ENCODE measurements at regions not wholly inside any gene's neighbourhood (a gene's known extent, or its start where the extent isn't known, plus 50 kb on each side); places are given as distances from the start of the nearest gene placed in this dataset.

- DNase-seq (ENCODE audit: low spot score): no peak
- Histone ChIP-seq H3K27ac (ENCODE audit: extremely low read length, insufficient read depth, low read length) (no peak overlapping the region), H3K4me1 (ENCODE audit: insufficient read depth, low read length) (no peaks in the 10 kb centered on the region), H3K4me3 (replicated peaks in 1 of 3; ENCODE audit: insufficient read depth in 1 of 3, low read depth in 2 of 3, low read length in 3 of 3) (no peak overlapping the region), H3K9ac (ENCODE audit: insufficient read depth, low read depth, low read length) (no peak overlapping the region), H3K79me2 (ENCODE audit: insufficient read depth, low read length) (no peaks in the 10 kb centered on the region), H2AFZ (ENCODE audit: low read length) (no peak overlapping the region), H4K20me1 (ENCODE audit: insufficient read depth, low read length) (no peaks in the 10 kb centered on the region), H3K36me3 (replicated peaks in 1 of 2; ENCODE audit: control insufficient read depth in 1 of 2, insufficient read depth in 2 of 2, low read length in 2 of 2) (no peaks in the 10 kb centered on the region), H3K27me3 (ENCODE audit: control insufficient read depth in 1 of 2, insufficient read depth in 2 of 2, low read length in 2 of 2) (no peaks in the 10 kb centered on the region; a peak in 1 of 5 replicates), H3K9me3 (ENCODE audit: low read length) (no peaks in the 10 kb centered on the region), H3K4me2 (ENCODE audit: low read depth, low read length) (no peak overlapping the region)
- no peak for FAIRE-seq
- TF ChIP-seq ZNF569 (CRISPR knock-in tag; IDR thresholded peaks at IDR 0.05; ENCODE audit: borderline replicate concordance) (no peak), NR2F2 (IDR thresholded peaks at IDR 0.05; ENCODE audit: borderline replicate concordance, low read depth) (no peak), TAF15 (IDR thresholded peaks at IDR 0.05; ENCODE audit: low read depth, low read length, poor library complexity, severe bottlenecking) (no peak), ZSCAN12 (CRISPR knock-in tag; IDR thresholded peaks at IDR 0.05) (no peak), CEBPB (IDR thresholded peaks at IDR 0.05; ENCODE audit: borderline replicate concordance, low read depth, low read length) (no peak), ZNF207 (IDR thresholded peaks at IDR 0.05; ENCODE audit: borderline replicate concordance) (no peak)
- POLR2A ChIA-PET: no interaction called here
- ATAC-seq: no peak
- BruUV-seq (replicated peaks): no TSS peak
- in situ Hi-C loops (cut with HindIII; ENCODE audit: extremely low pct_ligation_motif_present, low pct_unique_long_range_greater_than_20kb): no loop called here
- CTCF ChIA-PET (ENCODE audit: low intra/inter-chr PET ratio, low total read pairs): no interaction called here
- intact Hi-C loops (cut with micrococcal nuclease; ENCODE audit: unreplicated experiment): no loop called here
- 64% methylated on average over 3 of the region's 3 CpGs for WGBS (ENCODE audit: low lambda C conversion rate)
These were observed 141.4 kb upstream of the PIEZO2 start for GRCh38 chr18:11290786-11291185.

GRCh38 chr18:11289248-11289647 lies 139.9 kb upstream of the PIEZO2 start:
- no TSS peak for BruUV-seq (replicated peaks)
- H3K79me2 ChIP-seq (ENCODE audit: insufficient read depth, low read length): no peaks in the 10 kb centered on the region
- in situ Hi-C loops (cut with HindIII; ENCODE audit: extremely low pct_ligation_motif_present, low pct_unique_long_range_greater_than_20kb) (no loop called here), intact Hi-C loops (cut with micrococcal nuclease; ENCODE audit: unreplicated experiment) (no loop called here)
- no peak overlapping the region for H3K27ac ChIP-seq (ENCODE audit: extremely low read length, insufficient read depth, low read length)
- DNase-seq (ENCODE audit: low spot score) (no peak), ATAC-seq (no peak), FAIRE-seq (no peak)
- ChIA-PET CTCF (ENCODE audit: low intra/inter-chr PET ratio, low total read pairs) (no interaction called here), POLR2A (no interaction called here)
- H3K4me2 ChIP-seq (ENCODE audit: low read depth, low read length): no peak overlapping the region
- 100% methylated on average over 1 of the region's 1 CpG for WGBS (ENCODE audit: low lambda C conversion rate)
- H3K9ac ChIP-seq (ENCODE audit: insufficient read depth, low read depth, low read length): no peak overlapping the region
- H3K4me1 ChIP-seq (ENCODE audit: insufficient read depth, low read length): no peaks in the 10 kb centered on the region
- H3K4me3 ChIP-seq (replicated peaks in 1 of 3; ENCODE audit: insufficient read depth in 1 of 3, low read depth in 2 of 3, low read length in 3 of 3): no peak overlapping the region
- H2AFZ ChIP-seq (ENCODE audit: low read length): no peak overlapping the region
- no peaks in the 10 kb centered on the region for H3K36me3 ChIP-seq (replicated peaks in 1 of 2; ENCODE audit: control insufficient read depth in 1 of 2, insufficient read depth in 2 of 2, low read length in 2 of 2)
- H3K9me3 ChIP-seq (ENCODE audit: low read length): no peaks in the 10 kb centered on the region
- no peaks in the 10 kb centered on the region; a peak in 1 of 5 replicates for H3K27me3 ChIP-seq (ENCODE audit: control insufficient read depth in 1 of 2, insufficient read depth in 2 of 2, low read length in 2 of 2)
- no peaks in the 10 kb centered on the region for H4K20me1 ChIP-seq (ENCODE audit: insufficient read depth, low read length)
- TF ChIP-seq JDP2 (CRISPR knock-in tag; IDR thresholded peaks at IDR 0.05; ENCODE audit: borderline replicate concordance) (no peak), GPBP1L1 (CRISPR knock-in tag; IDR thresholded peaks at IDR 0.05) (no peak), DR1 (CRISPR knock-in tag; IDR thresholded peaks at IDR 0.05) (no peak), FOXK2 (IDR thresholded peaks at IDR 0.05) (no peak), SMC3 (IDR thresholded peaks at IDR 0.05; ENCODE audit: low read length) (no peak), NFIC (IDR thresholded peaks at IDR 0.05; ENCODE audit: low read length) (no peak), FOXO1 (CRISPR knock-in tag; IDR thresholded peaks at IDR 0.05) (no peak), AKAP8 (CRISPR knock-in tag; IDR thresholded peaks at IDR 0.05) (no peak), ZNF792 (CRISPR knock-in tag; IDR thresholded peaks at IDR 0.05) (no peak), ZNF576 (CRISPR knock-in tag; IDR thresholded peaks at IDR 0.05) (no peak), ZNF569 (CRISPR knock-in tag; IDR thresholded peaks at IDR 0.05; ENCODE audit: borderline replicate concordance) (no peak), ZNF331 (CRISPR knock-in tag; IDR thresholded peaks at IDR 0.05) (no peak), ZNF740 (CRISPR knock-in tag; IDR thresholded peaks at IDR 0.05) (no peak), SNAPC2 (CRISPR knock-in tag; IDR thresholded peaks at IDR 0.05) (no peak), ZNF816 (CRISPR knock-in tag; IDR thresholded peaks at IDR 0.05; ENCODE audit: borderline replicate concordance) (no peak), ZNF232 (CRISPR knock-in tag; IDR thresholded peaks at IDR 0.05; ENCODE audit: borderline replicate concordance) (no peak)
